PFSK-1 (cell line): ENCODE measurements at regions not wholly inside any gene's neighbourhood (a gene's known extent, or its start where the extent isn't known, plus 50 kb on each side); places are given as distances from the start of the nearest gene placed in this dataset.

ENCODE experiments used
- POLR2AphosphoS5 ChIP-seq: IDR thresholded peaks from 2 replicates; pipeline ENCODE4 v1.6.1; 2012; ENCODE audit warnings: low read depth, mild to moderate bottlenecking, control low read depth, low read length, moderate library complexity
- TAF1 ChIP-seq: IDR thresholded peaks from 2 replicates; pipeline ENCODE4 v1.6.1; 2012; ENCODE audit warnings: low read length, control low read depth, borderline replicate concordance; ENCODE audit not compliant: insufficient read depth

DNA sequence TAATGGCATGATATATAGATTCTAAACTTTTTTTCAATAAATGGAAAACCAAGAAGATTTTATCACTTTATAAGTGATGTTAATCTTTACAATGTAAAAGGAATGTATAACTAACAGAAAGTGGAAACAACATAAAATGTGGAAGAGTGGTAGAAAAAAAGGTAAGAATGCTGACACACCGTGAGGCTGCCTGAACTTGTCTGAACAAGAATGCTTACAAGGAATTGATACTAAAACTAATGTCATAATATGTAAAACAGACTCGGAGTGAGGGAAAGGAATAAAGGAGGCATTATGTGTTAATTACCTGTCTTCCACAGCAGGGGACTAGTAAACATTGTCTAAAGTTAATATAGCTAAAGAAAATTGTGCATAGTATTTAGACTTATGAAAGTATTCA, 958.8 kb upstream of the TMEFF2 start:
- TF ChIP-seq POLR2AphosphoS5 = no peak
- TF ChIP-seq TAF1 = no peak
